AG04449 (cell line): ENCODE measurements at regions not wholly inside any gene's neighbourhood (a gene's known extent, or its start where the extent isn't known, plus 50 kb on each side); places are given as distances from the start of the nearest gene placed in this dataset.

Experiments
- CTCF ChIA-PET: fragments of 350-600 bp; formaldehyde crosslinking; extraction: SDS; loops from one replicate; lab custom pipeline; 2021; ENCODE audit warnings: antibody characterized with exemption; lab: Yijun Ruan, JAX
- POLR2A ChIA-PET: fragments of 400-600, 350-600 bp; formaldehyde crosslinking; extraction: SDS; loops from one replicate; lab custom pipeline; 2020; ENCODE audit warnings: antibody characterized with exemption, inconsistent platforms; lab: Yijun Ruan, JAX
- DNase-seq: peaks from one replicate; pipeline ENCODE4 v3.0.0-alpha.2; 2010; ENCODE audit warnings: low read depth, low spot score
- H3K4me3 ChIP-seq: 2 replicates; pipeline ENCODE4 v1.5.1; 2011; ENCODE audit warnings: low read depth, mild to moderate bottlenecking, control low read depth, low read length
- TF ChIP-seq, protein P1 (sequence below): IDR thresholded peaks from one replicate; pipeline ENCODE4 v1.5.1; 2011; ENCODE audit warnings: mild to moderate bottlenecking, moderate library complexity, low read length, control low read depth, inconsistent platforms; ENCODE audit not compliant: insufficient read depth; ENCODE audit errors: missing control alignments

GRCh38 chr13:104309431-104309830 is 1243.2 kb upstream of the SLC10A2 start:
- no peak overlapping the region for H3K4me3 ChIP-seq
- CTCF ChIA-PET, result no interaction called here
- POLR2A ChIA-PET, result no interaction called here
- TF ChIP-seq, protein P1, sequence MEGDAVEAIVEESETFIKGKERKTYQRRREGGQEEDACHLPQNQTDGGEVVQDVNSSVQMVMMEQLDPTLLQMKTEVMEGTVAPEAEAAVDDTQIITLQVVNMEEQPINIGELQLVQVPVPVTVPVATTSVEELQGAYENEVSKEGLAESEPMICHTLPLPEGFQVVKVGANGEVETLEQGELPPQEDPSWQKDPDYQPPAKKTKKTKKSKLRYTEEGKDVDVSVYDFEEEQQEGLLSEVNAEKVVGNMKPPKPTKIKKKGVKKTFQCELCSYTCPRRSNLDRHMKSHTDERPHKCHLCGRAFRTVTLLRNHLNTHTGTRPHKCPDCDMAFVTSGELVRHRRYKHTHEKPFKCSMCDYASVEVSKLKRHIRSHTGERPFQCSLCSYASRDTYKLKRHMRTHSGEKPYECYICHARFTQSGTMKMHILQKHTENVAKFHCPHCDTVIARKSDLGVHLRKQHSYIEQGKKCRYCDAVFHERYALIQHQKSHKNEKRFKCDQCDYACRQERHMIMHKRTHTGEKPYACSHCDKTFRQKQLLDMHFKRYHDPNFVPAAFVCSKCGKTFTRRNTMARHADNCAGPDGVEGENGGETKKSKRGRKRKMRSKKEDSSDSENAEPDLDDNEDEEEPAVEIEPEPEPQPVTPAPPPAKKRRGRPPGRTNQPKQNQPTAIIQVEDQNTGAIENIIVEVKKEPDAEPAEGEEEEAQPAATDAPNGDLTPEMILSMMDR, result no peak
- no peak for DNase-seq

- ChIA-PET POLR2A (no interaction called here), CTCF (no interaction called here)
- no peak for DNase-seq
- TF ChIP-seq, protein P1, result no peak
- H3K4me3 ChIP-seq, result no peak overlapping the region
Measured at GRCh38 chr13:104301171-104301975, 1235.2 kb upstream of the SLC10A2 start.

DNA sequence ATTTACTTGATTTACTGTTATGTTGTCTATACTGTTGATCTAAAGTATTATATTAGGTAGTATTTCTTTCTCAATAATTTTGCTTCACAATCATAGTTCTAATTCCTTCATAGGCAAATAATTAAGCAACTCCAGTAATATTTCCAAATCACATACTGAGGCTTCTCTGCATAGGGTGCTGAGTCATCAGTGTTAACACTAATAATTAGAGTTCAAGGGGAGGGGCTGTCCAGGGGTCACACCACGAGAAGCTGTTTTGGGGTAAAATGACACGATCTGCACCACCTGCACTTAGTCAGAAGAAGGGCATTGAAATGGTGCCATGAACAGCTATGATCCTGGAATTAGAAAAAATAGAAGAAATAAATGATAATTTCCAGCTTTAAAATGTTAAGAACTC is 1230.9 kb upstream of the SLC10A2 start:
- TF ChIP-seq, protein P1, result no peak
- ChIA-PET CTCF (no interaction called here), POLR2A (no interaction called here)
- H3K4me3 ChIP-seq, result no peak overlapping the region
- DNase-seq, result no peak

GRCh38 chr13:104296286-104296685 is 1230.1 kb upstream of the SLC10A2 start:
- POLR2A ChIA-PET, result no interaction called here
- H3K4me3 ChIP-seq, result no peak overlapping the region
- CTCF ChIA-PET, result no interaction called here
- TF ChIP-seq, protein P1, result no peak
- no peak for DNase-seq

DNA sequence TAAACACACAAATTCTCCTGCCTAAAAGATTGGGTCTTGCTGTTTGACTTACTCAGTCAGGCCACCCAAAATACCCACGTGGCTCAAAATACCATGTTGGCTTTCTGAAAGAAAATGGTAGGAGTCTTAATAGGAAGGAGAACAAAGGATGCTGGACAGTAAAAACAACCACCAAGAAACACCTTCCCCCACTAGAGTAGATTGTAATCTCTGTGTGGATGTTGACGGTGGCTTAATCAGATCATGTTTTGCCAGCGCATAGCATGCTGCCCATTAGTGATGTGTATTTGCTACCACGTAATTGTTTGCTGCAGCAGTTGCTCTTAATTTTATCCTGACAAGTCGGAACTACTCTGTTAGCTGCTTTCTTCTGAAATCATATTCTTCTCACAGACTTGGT is 1229.3 kb upstream of the SLC10A2 start:
- ChIA-PET POLR2A (no interaction called here), CTCF (no interaction called here)
- DNase-seq, result no peak
- TF ChIP-seq, protein P1, result no peak
- no peak overlapping the region for H3K4me3 ChIP-seq

GRCh38 chr13:104289400-104289799 is 1223.2 kb upstream of the SLC10A2 start:
- ChIA-PET POLR2A (no interaction called here), CTCF (no interaction called here)
- H3K4me3 ChIP-seq, result no peak overlapping the region
- no peak for DNase-seq
- TF ChIP-seq, protein P1, result no peak
